HEK293 (cell line): ENCODE measurements at regions not wholly inside any gene's neighbourhood (a gene's known extent, or its start where the extent isn't known, plus 50 kb on each side); places are given as distances from the start of the nearest gene placed in this dataset.

ENCODE experiments used
- CTCF ChIA-PET: fragments of 350-600 bp; formaldehyde crosslinking; extraction: SDS; loops from one replicate; lab custom pipeline; 2021; ENCODE audit warnings: antibody characterized with exemption; lab: Yijun Ruan, JAX
- POLR2A ChIA-PET: fragments of 300-600 bp; formaldehyde crosslinking; extraction: SDS; loops from one replicate; lab custom pipeline; 2020; ENCODE audit warnings: antibody characterized with exemption, inconsistent platforms; lab: Yijun Ruan, JAX
- H3K27ac ChIP-seq: fragments of 200-500 bp; sonication (Bioruptor generic); 2 replicates; pipeline ENCODE4 v1.5.1; 2014; ENCODE audit warnings: low read depth, low read length, control low read depth, inconsistent platforms; ENCODE audit errors: extremely low read depth
- H3K36me3 ChIP-seq, 2 experiments: fragments of 200-500 bp in 1 of 2; sonication (Bioruptor generic) in 1 of 2; 1 replicate in 1 of 2; 2 replicates in 1 of 2; pipeline ENCODE4 v1.5.1; 2014 to 2017; ENCODE audit warnings: inconsistent platforms in 2 of 2, low read length in 2 of 2; ENCODE audit not compliant: control insufficient read depth in 2 of 2, insufficient read depth in 1 of 2
- H3K4me1 ChIP-seq: fragments of 200-500 bp; sonication (Bioruptor generic); 2 replicates; pipeline ENCODE4 v1.5.1; 2014; ENCODE audit warnings: mild to moderate bottlenecking, low read length, inconsistent platforms; ENCODE audit not compliant: control insufficient read depth, insufficient read depth
- H3K4me3 ChIP-seq: 2 replicates; pipeline ENCODE4 v1.5.1; 2011; ENCODE audit warnings: low read depth, mild to moderate bottlenecking, control low read depth, low read length, moderate library complexity
- H3K9me3 ChIP-seq: fragments of 200-500 bp; sonication (Bioruptor generic); 2 replicates; pipeline ENCODE4 v1.5.1; 2014; ENCODE audit warnings: low read depth, low read length, inconsistent platforms; ENCODE audit not compliant: control insufficient read depth, insufficient read depth
- KLF7 ChIP-seq: fragments of 450-650 bp; formaldehyde crosslinking; IDR thresholded peaks from 2 replicates; pipeline ENCODE4 v1.5.1; 2016; ENCODE audit warnings: missing biosample characterization, missing genetic modification characterization, borderline replicate concordance
- ZBTB17 ChIP-seq: fragments of 450-650 bp; formaldehyde crosslinking; IDR thresholded peaks from 2 replicates; pipeline ENCODE4 v1.5.1; 2016; ENCODE audit warnings: missing biosample characterization, missing genetic modification characterization
- ZFP37 ChIP-seq: fragments of 450-650 bp; formaldehyde crosslinking; IDR thresholded peaks from 2 replicates; pipeline ENCODE4 v1.5.1; 2016; ENCODE audit warnings: missing biosample characterization, missing genetic modification characterization
- ZFP69B ChIP-seq: fragments of 450-650 bp; formaldehyde crosslinking; IDR thresholded peaks from 2 replicates; pipeline ENCODE4 v1.5.1; 2016; ENCODE audit warnings: missing biosample characterization, missing genetic modification characterization
- ZNF140 ChIP-seq: fragments of 450-650 bp; formaldehyde crosslinking; IDR thresholded peaks from 2 replicates; pipeline ENCODE4 v1.5.1; 2016; ENCODE audit warnings: missing biosample characterization, missing genetic modification characterization
- ZNF19 ChIP-seq: fragments of 450-650 bp; formaldehyde crosslinking; IDR thresholded peaks from 2 replicates; pipeline ENCODE4; 2016; ENCODE audit warnings: missing biosample characterization, missing genetic modification characterization, low read depth
- ZNF23 ChIP-seq: fragments of 450-650 bp; formaldehyde crosslinking; IDR thresholded peaks from 2 replicates; pipeline ENCODE4 v1.5.1; 2016; ENCODE audit warnings: missing biosample characterization, missing genetic modification characterization, borderline replicate concordance
- ZNF391 ChIP-seq: fragments of 450-650 bp; formaldehyde crosslinking; IDR thresholded peaks from 2 replicates; pipeline ENCODE4 v1.5.1; 2016; ENCODE audit warnings: low read depth, missing biosample characterization, missing genetic modification characterization, borderline replicate concordance
- ZNF404 ChIP-seq: fragments of 450-650 bp; formaldehyde crosslinking; IDR thresholded peaks from 2 replicates; pipeline ENCODE4 v1.5.1; 2017; ENCODE audit warnings: missing biosample characterization, missing genetic modification characterization
- ZNF747 ChIP-seq: fragments of 450-650 bp; formaldehyde crosslinking; IDR thresholded peaks from 2 replicates; pipeline ENCODE4 v1.5.1; 2016; ENCODE audit warnings: missing biosample characterization, missing genetic modification characterization
- ZNF768 ChIP-seq: fragments of 450-650 bp; formaldehyde crosslinking; IDR thresholded peaks from 2 replicates; pipeline ENCODE4 v1.5.1; 2018; ENCODE audit warnings: missing biosample characterization, mild to moderate bottlenecking, missing genetic modification characterization
- ZNF776 ChIP-seq: fragments of 450-650 bp; formaldehyde crosslinking; IDR thresholded peaks from 2 replicates; pipeline ENCODE4 v1.5.0; 2017; ENCODE audit warnings: missing biosample characterization, missing genetic modification characterization, borderline replicate concordance
- TF ChIP-seq, protein P1 (sequence below): fragments of 450-650 bp; formaldehyde crosslinking; IDR thresholded peaks from 2 replicates; pipeline ENCODE4 v1.5.1; 2016; ENCODE audit warnings: missing biosample characterization, missing genetic modification characterization
- TF ChIP-seq, protein P2 (sequence below): fragments of 450-650 bp; formaldehyde crosslinking; IDR thresholded peaks from 2 replicates; pipeline ENCODE4 v1.5.1; 2016; ENCODE audit warnings: missing biosample characterization, missing genetic modification characterization
- TF ChIP-seq, protein P3 (sequence below): fragments of 450-650 bp; formaldehyde crosslinking; IDR thresholded peaks from 2 replicates; pipeline ENCODE4 v1.5.1; 2016; ENCODE audit warnings: missing biosample characterization, missing genetic modification characterization
- TF ChIP-seq, protein P4 (sequence below): fragments of 450-650 bp; formaldehyde crosslinking; IDR thresholded peaks from 2 replicates; pipeline ENCODE4 v1.5.1; 2017; ENCODE audit warnings: missing biosample characterization, missing genetic modification characterization
- TF ChIP-seq, protein P5 (sequence below): fragments of 450-650 bp; formaldehyde crosslinking; IDR thresholded peaks from 2 replicates; pipeline ENCODE4 v1.5.1; 2016; ENCODE audit warnings: missing biosample characterization, missing genetic modification characterization, borderline replicate concordance
- TF ChIP-seq, protein P6 (sequence below): fragments of 450-650 bp; formaldehyde crosslinking; IDR thresholded peaks from 2 replicates; pipeline ENCODE4 v1.5.1; 2016; ENCODE audit warnings: missing biosample characterization, missing genetic modification characterization
- TF ChIP-seq, protein P7 (sequence below): fragments of 450-650 bp; IDR thresholded peaks from 2 replicates; pipeline ENCODE4 v1.5.1; 2018; ENCODE audit warnings: missing biosample characterization, mild to moderate bottlenecking, missing genetic modification characterization
- TF ChIP-seq, protein P8 (sequence below): fragments of 450-650 bp; formaldehyde crosslinking; IDR thresholded peaks from 2 replicates; pipeline ENCODE4 v1.5.1; 2016; ENCODE audit warnings: missing biosample characterization, missing genetic modification characterization

DNA sequence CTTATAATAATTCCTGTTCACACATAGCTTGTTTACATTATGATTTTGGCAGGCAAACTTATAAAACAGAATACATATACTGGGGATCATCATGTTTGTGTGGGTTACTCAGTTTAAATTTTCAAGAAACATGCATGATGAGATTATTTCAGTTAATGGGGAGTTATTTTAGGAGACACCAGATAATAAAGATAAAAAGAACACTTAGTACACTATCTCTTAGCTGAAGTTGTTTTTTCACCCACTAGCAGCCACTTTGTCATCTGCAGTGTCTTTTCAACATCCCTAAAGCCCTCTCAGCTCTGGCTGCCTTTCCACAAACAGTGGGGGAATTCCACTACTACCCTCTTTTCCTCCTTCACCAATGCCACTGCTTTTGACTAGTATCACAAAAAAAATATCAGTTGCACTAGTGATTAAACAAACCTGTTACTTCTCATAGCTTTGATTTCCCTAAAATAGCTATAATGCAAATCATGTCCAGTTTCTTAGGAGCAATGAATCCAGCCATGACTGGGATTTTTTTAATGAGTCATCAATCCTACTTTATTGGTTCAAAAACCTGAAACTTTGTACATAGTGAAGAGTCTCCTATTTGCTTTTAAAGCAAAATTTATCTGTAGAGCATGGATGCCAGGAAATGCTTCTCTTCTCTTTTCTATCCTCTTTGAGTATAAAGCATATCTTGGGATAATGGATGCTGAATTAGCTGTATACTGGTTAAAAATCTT lies 156.7 kb upstream of the TFPI start:
- POLR2A ChIA-PET, result no interaction called here
- no peak overlapping the region for H3K27ac ChIP-seq
- TF ChIP-seq ZNF140 (no peak), KLF7 (tag by site-specific recombination) (no peak), ZFP37 (tag by site-specific recombination) (no peak), ZNF768 (tag by site-specific recombination) (no peak), ZNF776 (no peak), ZBTB17 (tag by site-specific recombination) (no peak), ZNF23 (tag by site-specific recombination) (no peak), ZNF404 (no peak), ZFP69B (tag by site-specific recombination) (no peak), ZNF19 (tag by site-specific recombination) (no peak)
- TF ChIP-seq, protein P1, sequence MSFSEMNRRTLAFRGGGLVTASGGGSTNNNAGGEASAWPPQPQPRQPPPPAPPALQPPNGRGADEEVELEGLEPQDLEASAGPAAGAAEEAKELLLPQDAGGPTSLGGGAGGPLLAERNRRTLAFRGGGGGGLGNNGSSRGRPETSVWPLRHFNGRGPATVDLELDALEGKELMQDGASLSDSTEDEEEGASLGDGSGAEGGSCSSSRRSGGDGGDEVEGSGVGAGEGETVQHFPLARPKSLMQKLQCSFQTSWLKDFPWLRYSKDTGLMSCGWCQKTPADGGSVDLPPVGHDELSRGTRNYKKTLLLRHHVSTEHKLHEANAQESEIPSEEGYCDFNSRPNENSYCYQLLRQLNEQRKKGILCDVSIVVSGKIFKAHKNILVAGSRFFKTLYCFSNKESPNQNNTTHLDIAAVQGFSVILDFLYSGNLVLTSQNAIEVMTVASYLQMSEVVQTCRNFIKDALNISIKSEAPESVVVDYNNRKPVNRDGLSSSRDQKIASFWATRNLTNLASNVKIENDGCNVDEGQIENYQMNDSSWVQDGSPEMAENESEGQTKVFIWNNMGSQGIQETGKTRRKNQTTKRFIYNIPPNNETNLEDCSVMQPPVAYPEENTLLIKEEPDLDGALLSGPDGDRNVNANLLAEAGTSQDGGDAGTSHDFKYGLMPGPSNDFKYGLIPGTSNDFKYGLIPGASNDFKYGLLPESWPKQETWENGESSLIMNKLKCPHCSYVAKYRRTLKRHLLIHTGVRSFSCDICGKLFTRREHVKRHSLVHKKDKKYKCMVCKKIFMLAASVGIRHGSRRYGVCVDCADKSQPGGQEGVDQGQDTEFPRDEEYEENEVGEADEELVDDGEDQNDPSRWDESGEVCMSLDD, result no peak
- TF ChIP-seq, protein P2, sequence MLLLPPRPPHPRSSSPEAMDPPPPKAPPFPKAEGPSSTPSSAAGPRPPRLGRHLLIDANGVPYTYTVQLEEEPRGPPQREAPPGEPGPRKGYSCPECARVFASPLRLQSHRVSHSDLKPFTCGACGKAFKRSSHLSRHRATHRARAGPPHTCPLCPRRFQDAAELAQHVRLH (tag by site-specific recombination), result no peak
- TF ChIP-seq, protein P3, sequence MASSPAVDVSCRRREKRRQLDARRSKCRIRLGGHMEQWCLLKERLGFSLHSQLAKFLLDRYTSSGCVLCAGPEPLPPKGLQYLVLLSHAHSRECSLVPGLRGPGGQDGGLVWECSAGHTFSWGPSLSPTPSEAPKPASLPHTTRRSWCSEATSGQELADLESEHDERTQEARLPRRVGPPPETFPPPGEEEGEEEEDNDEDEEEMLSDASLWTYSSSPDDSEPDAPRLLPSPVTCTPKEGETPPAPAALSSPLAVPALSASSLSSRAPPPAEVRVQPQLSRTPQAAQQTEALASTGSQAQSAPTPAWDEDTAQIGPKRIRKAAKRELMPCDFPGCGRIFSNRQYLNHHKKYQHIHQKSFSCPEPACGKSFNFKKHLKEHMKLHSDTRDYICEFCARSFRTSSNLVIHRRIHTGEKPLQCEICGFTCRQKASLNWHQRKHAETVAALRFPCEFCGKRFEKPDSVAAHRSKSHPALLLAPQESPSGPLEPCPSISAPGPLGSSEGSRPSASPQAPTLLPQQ (tag by site-specific recombination), result no peak
- TF ChIP-seq, protein P4, sequence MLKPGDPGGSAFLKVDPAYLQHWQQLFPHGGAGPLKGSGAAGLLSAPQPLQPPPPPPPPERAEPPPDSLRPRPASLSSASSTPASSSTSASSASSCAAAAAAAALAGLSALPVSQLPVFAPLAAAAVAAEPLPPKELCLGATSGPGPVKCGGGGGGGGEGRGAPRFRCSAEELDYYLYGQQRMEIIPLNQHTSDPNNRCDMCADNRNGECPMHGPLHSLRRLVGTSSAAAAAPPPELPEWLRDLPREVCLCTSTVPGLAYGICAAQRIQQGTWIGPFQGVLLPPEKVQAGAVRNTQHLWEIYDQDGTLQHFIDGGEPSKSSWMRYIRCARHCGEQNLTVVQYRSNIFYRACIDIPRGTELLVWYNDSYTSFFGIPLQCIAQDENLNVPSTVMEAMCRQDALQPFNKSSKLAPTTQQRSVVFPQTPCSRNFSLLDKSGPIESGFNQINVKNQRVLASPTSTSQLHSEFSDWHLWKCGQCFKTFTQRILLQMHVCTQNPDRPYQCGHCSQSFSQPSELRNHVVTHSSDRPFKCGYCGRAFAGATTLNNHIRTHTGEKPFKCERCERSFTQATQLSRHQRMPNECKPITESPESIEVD (tag by site-specific recombination), result no peak
- TF ChIP-seq, protein P5, sequence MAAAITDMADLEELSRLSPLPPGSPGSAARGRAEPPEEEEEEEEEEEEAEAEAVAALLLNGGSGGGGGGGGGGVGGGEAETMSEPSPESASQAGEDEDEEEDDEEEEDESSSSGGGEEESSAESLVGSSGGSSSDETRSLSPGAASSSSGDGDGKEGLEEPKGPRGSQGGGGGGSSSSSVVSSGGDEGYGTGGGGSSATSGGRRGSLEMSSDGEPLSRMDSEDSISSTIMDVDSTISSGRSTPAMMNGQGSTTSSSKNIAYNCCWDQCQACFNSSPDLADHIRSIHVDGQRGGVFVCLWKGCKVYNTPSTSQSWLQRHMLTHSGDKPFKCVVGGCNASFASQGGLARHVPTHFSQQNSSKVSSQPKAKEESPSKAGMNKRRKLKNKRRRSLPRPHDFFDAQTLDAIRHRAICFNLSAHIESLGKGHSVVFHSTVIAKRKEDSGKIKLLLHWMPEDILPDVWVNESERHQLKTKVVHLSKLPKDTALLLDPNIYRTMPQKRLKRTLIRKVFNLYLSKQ (tag by site-specific recombination), result no peak
- no peaks in the 10 kb centered on the region for H3K9me3 ChIP-seq
- H3K36me3 ChIP-seq, result no peaks in the 10 kb centered on the region
- CTCF ChIA-PET, result interaction anchor here (0.6 to 0.7 kb wide), 2 partner anchors 86 to 211 kb away, joined by 3 read pairs; no protein-coding TSS in a partner anchor
- H3K4me1 ChIP-seq, result no peaks in the 10 kb centered on the region
- H3K4me3 ChIP-seq, result no peak overlapping the region

DNA sequence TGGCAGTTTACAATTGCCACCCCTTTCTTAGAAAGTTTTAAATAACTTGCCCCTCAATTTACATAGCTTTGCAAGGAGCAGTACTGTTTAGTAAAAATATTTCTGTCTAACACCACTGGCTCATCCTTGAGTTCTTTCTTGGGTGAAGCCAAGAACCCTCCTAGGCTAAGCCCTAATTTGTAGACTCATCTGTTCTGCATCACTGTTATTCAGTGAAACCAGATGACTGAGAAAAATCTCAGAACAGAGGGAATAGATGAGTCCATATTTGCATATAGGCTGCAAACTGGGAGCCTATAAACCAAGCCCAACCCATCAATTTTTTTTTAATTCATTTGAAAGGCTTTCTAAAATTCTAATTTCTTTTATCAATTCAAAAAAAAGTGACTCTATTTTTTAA lies 161.4 kb upstream of the TFPI start:
- ChIA-PET POLR2A (no interaction called here), CTCF (no interaction called here)
- Histone ChIP-seq H3K9me3 (no peaks in the 10 kb centered on the region), H3K27ac (no peak overlapping the region), H3K36me3 (no peaks in the 10 kb centered on the region), H3K4me1 (no peaks in the 10 kb centered on the region; the same call in 1 of the 2 replicates), H3K4me3 (no peak overlapping the region)
- no peak for TF ChIP-seq ZNF747
- TF ChIP-seq, protein P6, sequence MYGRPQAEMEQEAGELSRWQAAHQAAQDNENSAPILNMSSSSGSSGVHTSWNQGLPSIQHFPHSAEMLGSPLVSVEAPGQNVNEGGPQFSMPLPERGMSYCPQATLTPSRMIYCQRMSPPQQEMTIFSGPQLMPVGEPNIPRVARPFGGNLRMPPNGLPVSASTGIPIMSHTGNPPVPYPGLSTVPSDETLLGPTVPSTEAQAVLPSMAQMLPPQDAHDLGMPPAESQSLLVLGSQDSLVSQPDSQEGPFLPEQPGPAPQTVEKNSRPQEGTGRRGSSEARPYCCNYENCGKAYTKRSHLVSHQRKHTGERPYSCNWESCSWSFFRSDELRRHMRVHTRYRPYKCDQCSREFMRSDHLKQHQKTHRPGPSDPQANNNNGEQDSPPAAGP (tag by site-specific recombination), result no peak
- no peak for TF ChIP-seq ZNF391
- TF ChIP-seq, protein P3 (tag by site-specific recombination), result no peak
- TF ChIP-seq, protein P7, sequence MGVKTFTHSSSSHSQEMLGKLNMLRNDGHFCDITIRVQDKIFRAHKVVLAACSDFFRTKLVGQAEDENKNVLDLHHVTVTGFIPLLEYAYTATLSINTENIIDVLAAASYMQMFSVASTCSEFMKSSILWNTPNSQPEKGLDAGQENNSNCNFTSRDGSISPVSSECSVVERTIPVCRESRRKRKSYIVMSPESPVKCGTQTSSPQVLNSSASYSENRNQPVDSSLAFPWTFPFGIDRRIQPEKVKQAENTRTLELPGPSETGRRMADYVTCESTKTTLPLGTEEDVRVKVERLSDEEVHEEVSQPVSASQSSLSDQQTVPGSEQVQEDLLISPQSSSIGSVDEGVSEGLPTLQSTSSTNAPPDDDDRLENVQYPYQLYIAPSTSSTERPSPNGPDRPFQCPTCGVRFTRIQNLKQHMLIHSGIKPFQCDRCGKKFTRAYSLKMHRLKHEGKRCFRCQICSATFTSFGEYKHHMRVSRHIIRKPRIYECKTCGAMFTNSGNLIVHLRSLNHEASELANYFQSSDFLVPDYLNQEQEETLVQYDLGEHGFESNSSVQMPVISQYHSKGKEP (tag by site-specific recombination), result no peak
- TF ChIP-seq, protein P8, sequence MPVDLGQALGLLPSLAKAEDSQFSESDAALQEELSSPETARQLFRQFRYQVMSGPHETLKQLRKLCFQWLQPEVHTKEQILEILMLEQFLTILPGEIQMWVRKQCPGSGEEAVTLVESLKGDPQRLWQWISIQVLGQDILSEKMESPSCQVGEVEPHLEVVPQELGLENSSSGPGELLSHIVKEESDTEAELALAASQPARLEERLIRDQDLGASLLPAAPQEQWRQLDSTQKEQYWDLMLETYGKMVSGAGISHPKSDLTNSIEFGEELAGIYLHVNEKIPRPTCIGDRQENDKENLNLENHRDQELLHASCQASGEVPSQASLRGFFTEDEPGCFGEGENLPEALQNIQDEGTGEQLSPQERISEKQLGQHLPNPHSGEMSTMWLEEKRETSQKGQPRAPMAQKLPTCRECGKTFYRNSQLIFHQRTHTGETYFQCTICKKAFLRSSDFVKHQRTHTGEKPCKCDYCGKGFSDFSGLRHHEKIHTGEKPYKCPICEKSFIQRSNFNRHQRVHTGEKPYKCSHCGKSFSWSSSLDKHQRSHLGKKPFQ, result no peak
